Lung (tissue), 11 donors: ENCODE measurements at regions not wholly inside any gene's neighbourhood (a gene's known extent, or its start where the extent isn't known, plus 50 kb on each side); places are given as distances from the start of the nearest gene placed in this dataset.

Experiments used
- ATAC-seq: fragments of 200-7000 bp; cut with Tn5 transposase; one replicate; pipeline ENCODE4 v1.9.1; 2020; ENCODE audit warnings: moderate number of reproducible peaks; ENCODE audit not compliant: insufficient read depth, low FRiP score
- DNase-seq, 3 donors: peaks; one replicate each; pipeline ENCODE4 v3.0.0-alpha.2; 2013 to 2017
- H3K27ac ChIP-seq, 2 donors: one replicate each; pipeline ENCODE4 v1.5.1; 2013; ENCODE audit warnings: mild to moderate bottlenecking in 2 of 2, moderate library complexity in 2 of 2, control low read depth in 1 of 2, inconsistent platforms in 1 of 2, low read depth in 1 of 2, low read length in 1 of 2
- H3K27me3 ChIP-seq, 3 donors: one replicate each; pipeline ENCODE4 v1.5.1; 2013; ENCODE audit warnings: low read length in 2 of 3; ENCODE audit not compliant: control insufficient read depth in 3 of 3, insufficient read depth in 3 of 3
- H3K36me3 ChIP-seq, 4 donors: one replicate each; pipeline ENCODE4 v1.5.1; 2013; ENCODE audit warnings: low read length in 4 of 4, mild to moderate bottlenecking in 1 of 4, moderate library complexity in 1 of 4; ENCODE audit not compliant: control insufficient read depth in 4 of 4, insufficient read depth in 4 of 4
- H3K4me1 ChIP-seq, 5 donors: one replicate each; pipeline ENCODE4 v1.5.1; 2013; ENCODE audit warnings: low read length in 5 of 5, mild to moderate bottlenecking in 2 of 5, moderate library complexity in 1 of 5; ENCODE audit not compliant: control insufficient read depth in 5 of 5, insufficient read depth in 5 of 5
- H3K4me3 ChIP-seq: one replicate; pipeline ENCODE4 v1.5.1; 2013; ENCODE audit warnings: mild to moderate bottlenecking, control low read depth, moderate library complexity
- H3K9ac ChIP-seq, 2 donors: one replicate each; pipeline ENCODE4 v1.5.1; 2013; ENCODE audit warnings: low read length in 2 of 2, control low read depth in 1 of 2; ENCODE audit not compliant: insufficient read depth in 1 of 2
- H3K9me3 ChIP-seq, 4 donors: one replicate each; pipeline ENCODE4 v1.5.1; 2013; ENCODE audit warnings: low read length in 3 of 4, mild to moderate bottlenecking in 1 of 4, moderate library complexity in 1 of 4; ENCODE audit not compliant: control insufficient read depth in 4 of 4, insufficient read depth in 3 of 4
- WGBS, 2 donors: extraction: QIAGEN DNeasy Blood & Tissue Kit; methylation state at CpG; one replicate each; pipeline ENCODE4 v1.1.7; 2013; 5-methylcytosine and 5-hydroxymethylcytosine counted together
- TF ChIP-seq, protein P1 (sequence below): IDR thresholded peaks from 2 replicates; pipeline ENCODE4 v1.5.1; 2012; ENCODE audit warnings: mild to moderate bottlenecking; ENCODE audit errors: control extremely low read depth, extremely low read depth
- donor health status: control.
- donor health status: control.
- donor health status: Bipolar disorder and iron deficiency.
- donor health status: healthy.
- donor health status: DM: yes; HTN: yes; CAD: no.

DNA sequence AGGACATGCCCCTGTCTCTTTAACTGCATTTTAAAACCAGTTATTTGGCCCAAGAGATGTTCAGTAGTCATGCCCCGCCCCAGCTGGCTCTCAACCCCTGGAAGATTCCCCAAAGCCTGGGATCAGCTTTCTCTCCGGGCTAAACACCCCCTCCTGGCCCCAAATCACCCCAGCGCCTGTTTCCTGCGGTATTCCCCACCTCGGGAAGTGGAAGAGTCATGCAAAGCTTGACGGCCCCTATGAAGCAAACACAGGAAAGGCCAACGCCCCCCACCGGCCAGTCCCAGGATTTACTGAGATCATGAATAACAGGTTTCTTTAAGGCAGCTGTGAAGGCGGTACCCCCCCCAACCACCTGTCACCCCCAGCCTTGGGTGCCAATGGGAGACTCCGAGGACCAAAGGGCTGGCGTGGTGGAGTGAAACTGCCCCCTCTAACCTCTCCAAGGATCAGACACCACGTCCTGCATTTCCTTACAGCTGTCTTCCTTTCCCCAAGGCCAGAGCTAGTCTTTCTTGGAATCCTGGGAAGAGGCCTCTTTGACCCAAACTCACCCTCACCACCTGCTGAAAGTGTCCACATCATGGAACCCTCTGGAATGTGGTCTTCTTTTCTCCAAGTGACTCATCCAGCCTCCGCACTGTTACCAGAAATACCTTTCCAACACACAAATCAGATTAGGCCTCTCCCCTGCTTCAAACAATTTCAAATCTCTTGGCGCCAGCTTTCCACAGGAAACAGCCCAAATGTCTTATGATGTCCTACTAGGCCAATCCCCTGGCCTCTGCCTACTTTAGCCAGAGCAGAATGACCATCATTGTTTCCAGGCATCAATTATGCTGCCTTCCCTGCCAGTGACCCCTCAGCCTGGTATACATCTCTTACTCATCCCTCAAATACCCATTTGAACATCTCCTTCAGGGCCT, 301.5 kb downstream of the ZEB1 start:
- DNase-seq = peak in 1 of 3 donors; percentile 33
- WGBS, 2 donors = 54 to 64% methylated on average over 14 of the region's 14 CpGs
- H3K27ac ChIP-seq = peak overlapping the region in 1 of 2 donors; percentile 54

DNA sequence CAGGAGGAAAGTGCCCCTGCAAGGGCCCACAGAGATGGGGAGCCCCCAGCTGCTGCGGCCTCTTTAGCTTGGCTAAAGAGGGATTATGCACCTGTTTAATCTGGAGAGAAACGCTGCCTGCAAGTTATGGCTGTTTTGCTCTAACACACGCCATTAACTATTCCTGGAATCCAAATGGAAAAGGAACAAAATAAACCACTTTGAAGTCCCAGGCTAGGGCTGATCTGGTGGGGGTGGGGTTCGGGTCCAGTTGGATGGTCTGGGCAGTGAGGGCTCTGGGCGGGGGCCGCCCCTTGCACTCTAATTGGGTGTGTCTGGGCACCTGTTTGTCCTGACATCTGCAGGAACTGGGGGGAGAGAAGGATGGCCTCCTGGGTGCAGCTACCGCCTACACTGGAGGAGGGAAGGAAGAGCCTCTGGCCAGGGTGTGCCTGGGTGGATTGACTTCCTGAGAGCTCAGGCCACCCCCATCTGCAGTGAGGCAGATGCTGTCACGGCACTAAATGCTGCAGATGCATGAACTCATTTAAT, 300.6 kb downstream of the ZEB1 start:
- Histone ChIP-seq H3K9ac (no peak overlapping the region), H3K27me3 (no peaks in the 10 kb centered on the region), H3K9me3 (peaks cover 0 to 3% (median 1%) of the 10 kb centered on the region in 4 donors), H3K4me3 (no peak overlapping the region), H3K36me3 (no peaks in the 10 kb centered on the region), H3K4me1 (peaks cover 0 to 12% (median 0%) of the 10 kb centered on the region in 5 donors), H3K27ac (peak overlapping the region in 1 of 2 donors; percentile 34)
- TF ChIP-seq, protein P1, sequence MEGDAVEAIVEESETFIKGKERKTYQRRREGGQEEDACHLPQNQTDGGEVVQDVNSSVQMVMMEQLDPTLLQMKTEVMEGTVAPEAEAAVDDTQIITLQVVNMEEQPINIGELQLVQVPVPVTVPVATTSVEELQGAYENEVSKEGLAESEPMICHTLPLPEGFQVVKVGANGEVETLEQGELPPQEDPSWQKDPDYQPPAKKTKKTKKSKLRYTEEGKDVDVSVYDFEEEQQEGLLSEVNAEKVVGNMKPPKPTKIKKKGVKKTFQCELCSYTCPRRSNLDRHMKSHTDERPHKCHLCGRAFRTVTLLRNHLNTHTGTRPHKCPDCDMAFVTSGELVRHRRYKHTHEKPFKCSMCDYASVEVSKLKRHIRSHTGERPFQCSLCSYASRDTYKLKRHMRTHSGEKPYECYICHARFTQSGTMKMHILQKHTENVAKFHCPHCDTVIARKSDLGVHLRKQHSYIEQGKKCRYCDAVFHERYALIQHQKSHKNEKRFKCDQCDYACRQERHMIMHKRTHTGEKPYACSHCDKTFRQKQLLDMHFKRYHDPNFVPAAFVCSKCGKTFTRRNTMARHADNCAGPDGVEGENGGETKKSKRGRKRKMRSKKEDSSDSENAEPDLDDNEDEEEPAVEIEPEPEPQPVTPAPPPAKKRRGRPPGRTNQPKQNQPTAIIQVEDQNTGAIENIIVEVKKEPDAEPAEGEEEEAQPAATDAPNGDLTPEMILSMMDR = no peak
- DNase-seq = no peak
- WGBS, 2 donors = 69 to 77% methylated on average over 8 of the region's 8 CpGs
- ATAC-seq = no peak

More for the DNA sequence above, 301.5 kb downstream of the ZEB1 start:
- peaks cover 0 to 12% (median 0%) of the 10 kb centered on the region in 5 donors for H3K4me1 ChIP-seq
- H3K9me3 ChIP-seq = peaks cover 0 to 3% (median 1%) of the 10 kb centered on the region in 4 donors
- no peaks in the 10 kb centered on the region for H3K36me3 ChIP-seq
- no peaks in the 10 kb centered on the region for H3K27me3 ChIP-seq
- H3K4me3 ChIP-seq = no peak overlapping the region
- H3K9ac ChIP-seq = no peak overlapping the region
- TF ChIP-seq, protein P1 = no peak
- ATAC-seq = peak; percentile 43

DNA sequence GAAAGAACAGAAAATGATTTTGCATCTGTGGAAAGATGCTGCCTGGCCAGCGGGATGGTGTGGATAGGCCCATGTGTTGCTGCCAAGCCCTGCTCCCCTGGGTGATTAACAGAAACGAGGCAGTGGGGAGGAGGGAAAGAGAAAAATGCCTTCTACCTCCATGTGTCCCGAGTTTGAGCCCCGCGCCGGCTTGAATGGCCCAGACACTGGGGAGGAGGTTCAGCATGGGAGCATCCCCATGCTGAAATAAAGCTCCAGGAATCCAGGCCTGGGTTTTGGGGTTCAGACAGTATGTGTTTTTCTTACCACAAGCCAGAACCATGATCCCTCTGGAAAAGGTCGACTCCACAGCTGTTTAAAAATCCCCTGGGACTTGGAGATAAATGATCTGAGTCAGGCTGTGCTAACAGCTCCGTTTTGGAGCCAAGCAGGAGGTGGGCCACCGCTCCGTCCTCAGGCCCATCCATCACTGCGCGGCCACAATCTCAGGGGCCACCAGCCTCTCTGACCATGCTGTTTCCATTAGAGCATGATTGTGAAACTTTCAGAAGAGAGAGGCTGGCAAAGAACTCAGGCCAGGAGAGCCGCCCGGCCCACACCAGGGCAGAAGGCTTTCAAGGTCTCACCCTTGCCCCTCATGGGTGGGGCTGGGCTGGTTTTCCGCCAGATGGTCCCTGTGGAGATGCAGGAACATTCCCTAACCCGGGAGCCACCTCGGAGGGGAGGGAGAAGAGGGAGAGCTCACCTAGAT, 299.7 kb downstream of the ZEB1 start:
- H3K9me3 ChIP-seq = no peaks in the 10 kb centered on the region
- TF ChIP-seq, protein P1 = no peak
- peak in 1 of 3 donors; percentile 17 for DNase-seq
- no peak overlapping the region for H3K4me3 ChIP-seq
- H3K27me3 ChIP-seq = no peaks in the 10 kb centered on the region
- WGBS, 2 donors = 76 to 92% methylated on average over 17 of the region's 17 CpGs
- peaks cover 0 to 12% (median 0%) of the 10 kb centered on the region in 5 donors for H3K4me1 ChIP-seq
- no peak overlapping the region for H3K9ac ChIP-seq
- no peak overlapping the region for H3K27ac ChIP-seq
- peak; percentile 22 for ATAC-seq
- no peaks in the 10 kb centered on the region for H3K36me3 ChIP-seq
